HG02588 (cell line): ENCODE measurements at regions not wholly inside any gene's neighbourhood (a gene's known extent, or its start where the extent isn't known, plus 50 kb on each side); places are given as distances from the start of the nearest gene placed in this dataset.

Source experiments
- ATAC-seq: cut with Tn5 transposase; IDR thresholded peaks from one replicate; pipeline ENCODE4 v1.9.1; 2021; ENCODE audit warnings: mild to moderate bottlenecking, moderate library complexity; ENCODE audit not compliant: unreplicated experiment

- ATAC-seq = no peak
Observed at GRCh38 chr18:68262690-68263294, 452.1 kb downstream of the TMX3 start.

- ATAC-seq = no peak
Observed at GRCh38 chr18:68256418-68257067, 458.4 kb downstream of the TMX3 start.

- ATAC-seq = no peak
Observed at GRCh38 chr18:68244786-68245185, 470.1 kb downstream of the TMX3 start.

GRCh38 chr18:68241881-68242280 lies 473.0 kb downstream of the TMX3 start:
- ATAC-seq = no peak

GRCh38 chr18:68234676-68235075 lies 480.2 kb downstream of the TMX3 start:
- no peak for ATAC-seq

- ATAC-seq = no peak
Observed at GRCh38 chr18:68234131-68234530, 480.8 kb downstream of the TMX3 start.

- ATAC-seq = no peak
Observed at GRCh38 chr18:68233018-68233417, 481.9 kb downstream of the TMX3 start.

- no peak for ATAC-seq
Observed at GRCh38 chr18:68229351-68229750, 485.6 kb downstream of the TMX3 start.

GRCh38 chr18:68221111-68221724 lies 493.7 kb downstream of the TMX3 start:
- ATAC-seq = no peak

- no peak for ATAC-seq
Observed at GRCh38 chr18:68220458-68220857, 494.4 kb downstream of the TMX3 start.

- ATAC-seq = no peak
Observed at GRCh38 chr18:68219872-68220271, 495.0 kb downstream of the TMX3 start.

GRCh38 chr18:68219274-68219673 lies 495.6 kb downstream of the TMX3 start:
- no peak for ATAC-seq

GRCh38 chr18:68215931-68216330 lies 499.0 kb downstream of the TMX3 start:
- ATAC-seq = no peak

- ATAC-seq = no peak
Observed at GRCh38 chr18:68186039-68186438, 528.9 kb downstream of the TMX3 start.

- ATAC-seq = no peak
Observed at GRCh38 chr18:68181956-68182355, 533.0 kb downstream of the TMX3 start.

- ATAC-seq = no peak
Observed at GRCh38 chr18:68179811-68180210, 535.1 kb downstream of the TMX3 start.

GRCh38 chr18:68178921-68179320 lies 536.0 kb downstream of the TMX3 start:
- no peak for ATAC-seq

GRCh38 chr18:68177807-68178702 lies 536.9 kb downstream of the TMX3 start:
- ATAC-seq = no peak

GRCh38 chr18:68176901-68177300 lies 538.0 kb downstream of the TMX3 start:
- ATAC-seq = no peak

- ATAC-seq = no peak
Observed at GRCh38 chr18:68172842-68173549, 541.9 kb downstream of the TMX3 start.

- ATAC-seq = no peak
Observed at GRCh38 chr18:68164909-68165308, 550.0 kb downstream of the TMX3 start.
